H1 (cell line): ENCODE measurements at regions not wholly inside any gene's neighbourhood (a gene's known extent, or its start where the extent isn't known, plus 50 kb on each side); places are given as distances from the start of the nearest gene placed in this dataset.

Source experiments
- SIRT6 ChIP-seq: IDR thresholded peaks from one replicate; pipeline ENCODE4 v1.7.1; 2012; ENCODE audit warnings: low read length, inconsistent platforms

- TF ChIP-seq SIRT6: no peak
- TF ChIP-seq, all 59 proteins: peak for 0
Measured at GRCh38 chr14:38116895-38117294, 90.8 kb upstream of the SSTR1 start (continued).
